Stimulated activated CD4-positive, alpha-beta T cell treated with anti-CD3 and anti-CD28 coated beads, Interleukin-4, amount 100 ng/mL, for 4 hours (primary cell): ENCODE measurements at regions not wholly inside any gene's neighbourhood (a gene's known extent, or its start where the extent isn't known, plus 50 kb on each side); places are given as distances from the start of the nearest gene placed in this dataset.

Experiments used
- DNase-seq, 2 experiments: peaks; one replicate each; pipeline ENCODE4 v3.0.0-alpha.2; 2020

DNA sequence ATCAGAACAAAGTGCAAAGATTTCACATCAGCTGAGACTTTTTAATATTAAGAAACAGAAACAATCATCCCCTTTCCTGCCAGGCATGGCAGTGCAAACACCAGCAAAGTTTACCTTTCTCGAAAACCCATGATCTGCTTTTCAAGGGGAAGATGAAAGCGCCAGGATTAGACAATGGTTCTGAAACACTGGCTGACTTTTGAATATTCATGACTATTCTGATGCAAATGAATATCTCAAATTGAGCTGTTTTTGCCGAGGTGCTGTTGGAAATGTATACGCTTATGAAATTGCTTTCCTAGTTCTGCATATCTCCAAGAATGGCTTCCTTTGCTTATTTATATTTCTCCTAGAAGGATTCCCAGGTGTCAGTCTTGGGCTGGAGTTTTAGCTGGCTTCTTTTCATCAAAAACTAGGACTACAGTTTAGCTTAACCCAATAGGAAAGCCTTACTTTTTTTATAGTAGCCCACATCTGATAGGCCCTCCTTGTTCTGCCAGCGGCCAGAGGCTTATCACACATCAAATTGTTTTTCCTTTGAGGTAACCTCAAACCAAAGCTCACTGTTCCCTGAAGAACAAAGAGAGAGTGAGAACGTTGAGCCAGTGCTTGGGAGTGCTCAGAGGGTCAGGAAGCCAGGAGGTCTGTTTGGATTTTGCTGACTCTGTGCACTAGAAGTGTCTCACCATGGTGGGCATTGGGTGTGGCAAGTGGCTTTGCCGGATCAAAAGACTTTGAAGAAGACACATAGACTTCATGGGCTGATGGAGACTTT, 74.0 kb upstream of the PLCL2 start:
- no peak for DNase-seq

DNA sequence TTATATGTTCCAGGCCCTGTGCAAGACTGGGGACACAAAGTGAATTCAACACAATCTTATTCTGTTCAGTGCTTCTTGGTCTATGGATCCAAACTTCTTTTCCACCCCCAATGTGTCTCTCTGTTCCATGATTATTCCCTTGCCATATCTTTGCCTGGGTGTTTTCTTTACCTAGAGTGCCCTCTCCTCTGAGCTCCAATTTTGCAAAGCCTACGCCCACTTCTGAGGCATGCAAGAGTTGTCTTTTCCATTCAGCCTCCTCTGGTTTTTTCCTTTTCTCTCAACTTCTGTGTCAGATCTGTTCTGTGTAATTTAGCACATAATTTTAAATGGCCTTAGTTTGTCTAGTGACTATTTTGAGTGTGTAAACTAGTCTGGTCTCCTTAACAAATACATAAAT, 72.8 kb upstream of the PLCL2 start:
- no peak for DNase-seq

DNA sequence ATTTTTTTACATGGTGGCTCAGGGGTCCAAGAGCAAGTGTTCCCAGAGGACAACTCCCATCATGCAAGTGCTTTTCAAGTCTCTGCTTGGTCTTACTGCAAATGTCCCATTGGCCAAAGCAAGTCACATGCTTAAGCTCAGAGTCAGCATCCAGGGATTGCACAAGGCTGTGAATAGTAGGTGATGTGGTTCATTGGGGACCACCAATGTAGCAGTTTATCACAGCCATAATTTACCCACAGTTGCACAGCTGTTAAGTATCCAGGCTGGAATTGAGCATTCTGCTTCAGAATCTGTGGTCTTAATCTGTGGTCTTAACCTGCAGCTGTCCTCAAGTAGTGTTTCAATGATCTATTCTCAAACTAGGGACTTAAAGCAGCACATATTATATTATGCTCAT, 71.4 kb upstream of the PLCL2 start:
- no peak for DNase-seq

- no peak for DNase-seq
Measured at GRCh38 chr3:16816048-16816780, 68.5 kb upstream of the PLCL2 start.

- no peak for DNase-seq
Measured at GRCh38 chr3:16817197-16817596, 67.6 kb upstream of the PLCL2 start.

- no peak for DNase-seq
Measured at GRCh38 chr3:16818194-16818593, 66.6 kb upstream of the PLCL2 start.

GRCh38 chr3:16818945-16819344, 65.8 kb upstream of the PLCL2 start:
- no peak for DNase-seq

DNA sequence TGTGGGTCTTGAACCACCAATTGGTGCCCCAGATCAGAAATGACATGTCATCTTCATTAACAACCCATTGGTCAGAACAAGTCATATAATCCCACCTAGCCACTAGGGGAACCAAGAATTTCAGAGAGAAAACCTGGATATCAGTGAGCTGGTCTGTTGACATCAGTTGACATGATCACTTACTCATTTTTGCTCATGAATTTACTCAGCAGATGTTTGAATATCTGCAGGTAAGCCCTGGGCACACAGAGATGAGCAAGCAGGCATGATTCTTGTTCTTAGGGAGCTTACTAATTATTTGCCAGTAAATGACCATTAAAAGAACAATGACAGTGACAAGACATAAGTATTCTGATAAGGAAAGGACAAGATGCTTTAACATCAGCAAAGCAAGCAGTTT, 64.3 kb upstream of the PLCL2 start:
- DNase-seq, result no peak

DNA sequence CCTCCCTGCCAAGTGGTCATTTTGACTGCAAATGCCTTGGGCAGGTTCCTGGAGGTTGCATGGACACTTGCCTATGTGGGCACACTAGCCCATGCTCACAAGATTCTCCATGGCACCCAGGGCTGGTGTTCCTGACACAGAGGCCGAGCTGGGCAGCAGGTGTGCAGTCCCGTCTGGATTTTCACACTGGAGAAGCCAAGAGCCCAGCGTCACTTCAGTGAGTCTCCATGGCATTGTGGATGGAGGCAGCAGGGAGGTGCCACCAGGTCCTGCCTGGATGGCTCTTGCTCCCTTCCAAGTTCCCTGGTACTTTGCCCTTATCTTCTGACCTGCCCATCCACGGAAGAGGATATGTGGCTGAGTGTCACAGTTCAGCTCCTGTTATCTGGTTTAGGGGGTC, 63.7 kb upstream of the PLCL2 start:
- DNase-seq, result no peak

GRCh38 chr3:16824081-16824696, 60.6 kb upstream of the PLCL2 start:
- DNase-seq, result peak in 1 of 2 experiments; percentile 17

DNA sequence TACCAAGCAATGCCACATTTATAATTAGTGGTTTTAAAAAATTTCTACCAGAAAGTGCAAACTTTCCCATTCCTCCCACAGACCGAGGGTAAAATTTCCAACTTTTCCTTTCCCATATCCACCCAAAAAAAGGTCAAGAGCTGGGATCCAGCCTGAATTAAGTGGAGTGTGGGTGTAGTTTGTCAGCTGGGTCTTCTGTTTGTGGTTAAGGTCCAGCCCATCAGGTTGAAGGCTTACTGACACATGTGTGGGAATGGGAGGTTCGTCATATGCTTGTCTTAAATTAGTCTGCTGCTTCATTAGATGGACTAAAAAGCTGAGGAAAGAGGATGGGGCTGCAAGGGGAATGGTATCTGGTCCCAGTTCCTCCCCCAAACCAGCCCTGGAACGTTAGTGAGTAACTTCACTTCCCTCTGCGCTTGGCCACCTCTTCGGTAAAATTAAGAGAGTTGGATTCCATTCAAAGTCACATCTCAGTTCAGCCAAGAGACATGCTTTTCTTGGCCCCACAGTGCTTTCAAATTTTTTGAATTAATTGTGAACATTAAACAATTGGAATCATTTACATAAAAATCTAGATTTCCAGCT, 59.0 kb upstream of the PLCL2 start:
- no peak for DNase-seq

- DNase-seq, result peak in 1 of 2 experiments; percentile 52
Measured at GRCh38 chr3:16828815-16829214, 55.9 kb upstream of the PLCL2 start.

GRCh38 chr3:16831846-16832245, 52.9 kb upstream of the PLCL2 start:
- DNase-seq, result no peak

DNA sequence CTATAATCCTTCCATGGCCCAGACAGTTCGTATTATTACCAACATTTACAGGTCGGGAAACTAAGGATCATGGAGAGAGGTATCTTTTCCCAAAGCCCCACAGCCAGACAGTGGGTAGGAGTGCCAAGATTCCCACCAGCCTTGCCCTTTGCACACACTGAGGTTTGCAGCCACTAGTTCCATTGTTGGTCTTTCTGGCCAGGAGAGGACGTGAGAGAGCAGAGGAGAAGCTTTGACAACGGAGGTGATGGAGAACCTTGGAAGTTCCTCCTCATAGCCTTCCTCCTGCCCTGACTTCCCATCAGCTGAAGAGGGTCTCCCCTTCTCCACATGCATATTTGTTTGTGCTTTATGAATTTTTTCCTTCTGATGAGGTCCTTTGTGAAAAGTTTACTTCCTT, 50.5 kb upstream of the PLCL2 start:
- no peak for DNase-seq

GRCh38 chr3:16834753-16835152, 50.0 kb upstream of the PLCL2 start:
- no peak for DNase-seq
